ENCODE measurements at regions not wholly inside any gene's neighbourhood (a gene's known extent, or its start where the extent isn't known, plus 50 kb on each side); places are given as distances from the start of the nearest gene placed in this dataset.
"Not testable (repeated sequence)": the region's sequence is repeated elsewhere in the genome, so short reads cannot be mapped to it uniquely, and the experiment has no call there.

DNA sequence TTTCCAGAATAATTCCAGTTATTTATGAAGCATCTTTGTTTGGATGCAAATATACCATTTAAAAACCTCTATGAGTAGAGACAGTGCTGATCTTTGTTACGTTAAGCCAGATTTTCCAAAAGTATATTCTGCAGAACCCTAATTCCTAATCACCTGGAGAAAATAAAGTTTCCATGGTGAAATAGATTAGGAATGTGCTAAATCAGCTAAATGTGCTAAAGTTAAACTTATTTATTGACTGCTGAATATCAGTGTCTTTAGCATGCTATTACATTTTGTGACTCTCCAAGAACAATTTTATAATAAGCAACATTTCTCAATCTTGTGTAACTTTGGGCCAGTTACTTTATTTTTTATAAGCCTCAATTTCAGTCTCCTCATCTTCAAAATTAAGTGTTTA, 196.3 kb upstream of the NFIA start:
- DNase-seq = no peak

- DNase-seq = no peak
Observed at GRCh38 chr1:60880202-60880601, 202.2 kb upstream of the NFIA start.

- DNase-seq = no peak
Observed at GRCh38 chr1:60878323-60878722, 204.0 kb upstream of the NFIA start.

- DNase-seq = no peak
Observed at GRCh38 chr1:60877376-60877775, 205.0 kb upstream of the NFIA start.

DNA sequence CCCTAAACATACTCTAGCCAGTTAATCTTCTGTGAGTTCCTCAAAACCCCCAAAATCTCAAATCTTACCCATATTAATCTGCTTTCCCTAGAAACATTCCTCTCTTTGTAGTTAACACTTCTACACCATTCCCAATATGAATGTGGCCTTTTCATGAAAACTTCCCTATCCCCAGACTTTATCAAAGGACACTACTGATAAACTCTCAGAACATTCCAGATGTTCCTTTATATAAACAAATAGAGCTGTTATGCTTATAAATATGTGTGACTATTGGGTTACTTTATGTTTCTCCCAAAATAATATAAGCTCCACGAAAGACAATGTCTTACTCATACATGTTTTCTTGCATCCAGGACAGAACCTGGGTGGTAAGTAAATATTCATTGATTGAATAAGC, 205.4 kb upstream of the NFIA start:
- no peak for DNase-seq

- DNase-seq = no peak
Observed at GRCh38 chr1:60875138-60875537, 207.2 kb upstream of the NFIA start.

DNA sequence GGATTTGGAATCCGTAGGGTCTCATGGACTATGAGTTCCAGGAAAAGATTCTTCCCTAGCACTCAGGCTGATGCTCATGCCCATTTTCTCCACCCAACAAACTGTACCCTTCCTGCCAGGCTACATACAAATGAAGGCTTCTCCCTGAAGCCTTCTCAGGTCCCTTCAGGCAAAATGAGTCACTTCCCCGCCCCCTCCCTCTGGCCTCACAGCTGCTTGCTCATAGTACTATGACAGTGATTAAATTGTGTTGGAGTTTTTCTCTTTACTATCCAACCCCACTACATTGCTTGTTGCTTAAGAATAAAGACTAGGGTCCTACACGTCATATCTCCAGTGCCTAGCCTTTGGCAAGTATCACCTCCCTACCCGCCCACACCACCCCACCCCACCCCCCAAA, 207.6 kb upstream of the NFIA start:
- DNase-seq = no peak

DNA sequence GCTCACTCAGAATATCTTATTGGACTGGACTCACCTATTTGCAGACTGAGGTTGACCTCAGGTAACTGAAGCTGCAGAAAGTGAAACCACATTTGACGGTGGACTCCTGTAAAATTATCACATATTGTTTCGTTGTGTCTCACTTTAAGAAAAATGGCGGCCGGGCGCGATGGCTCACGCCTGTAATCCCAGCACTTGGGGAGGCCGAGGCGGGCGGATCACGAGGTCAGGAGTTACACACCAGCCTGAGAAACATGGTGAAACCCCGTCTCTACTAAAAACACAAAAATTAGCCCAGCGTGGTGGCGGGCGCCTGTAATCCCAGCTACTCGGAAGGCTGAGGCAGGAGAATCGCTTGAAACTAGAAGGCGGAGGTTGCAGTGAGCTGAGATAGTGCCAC, 209.0 kb upstream of the NFIA start:
- not testable (repeated sequence) for DNase-seq

DNA sequence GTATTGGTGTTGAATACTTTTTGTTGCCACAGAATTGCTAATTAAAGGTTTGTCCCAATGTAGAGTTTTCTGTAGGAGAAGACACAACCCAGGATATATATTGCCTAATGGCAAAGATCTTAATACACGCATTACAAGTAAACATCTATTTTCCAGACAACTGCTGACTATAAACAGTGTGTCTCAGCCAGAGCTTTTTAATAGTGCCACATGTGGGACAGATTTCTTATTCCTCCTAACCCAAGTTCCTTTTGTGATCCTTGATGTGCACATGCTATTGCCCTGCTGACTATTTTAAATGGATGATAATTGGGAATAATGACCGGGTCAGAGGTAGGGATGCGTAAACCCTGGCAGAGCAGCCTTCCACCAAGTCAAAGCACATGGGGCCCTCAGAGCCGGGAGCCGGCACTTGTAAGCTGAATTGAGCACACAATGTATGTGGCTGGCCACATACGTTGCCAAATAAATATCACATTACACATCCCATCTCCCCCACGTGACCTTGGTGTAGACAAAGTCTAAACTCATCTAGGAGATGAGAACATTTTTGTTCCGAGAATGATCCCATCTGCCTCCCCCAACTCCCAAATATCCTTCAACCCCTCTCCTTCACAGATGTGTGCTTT, 209.8 kb upstream of the NFIA start:
- DNase-seq = no peak

- no peak for DNase-seq
Observed at GRCh38 chr1:60870269-60870865, 212.0 kb upstream of the NFIA start.

DNA sequence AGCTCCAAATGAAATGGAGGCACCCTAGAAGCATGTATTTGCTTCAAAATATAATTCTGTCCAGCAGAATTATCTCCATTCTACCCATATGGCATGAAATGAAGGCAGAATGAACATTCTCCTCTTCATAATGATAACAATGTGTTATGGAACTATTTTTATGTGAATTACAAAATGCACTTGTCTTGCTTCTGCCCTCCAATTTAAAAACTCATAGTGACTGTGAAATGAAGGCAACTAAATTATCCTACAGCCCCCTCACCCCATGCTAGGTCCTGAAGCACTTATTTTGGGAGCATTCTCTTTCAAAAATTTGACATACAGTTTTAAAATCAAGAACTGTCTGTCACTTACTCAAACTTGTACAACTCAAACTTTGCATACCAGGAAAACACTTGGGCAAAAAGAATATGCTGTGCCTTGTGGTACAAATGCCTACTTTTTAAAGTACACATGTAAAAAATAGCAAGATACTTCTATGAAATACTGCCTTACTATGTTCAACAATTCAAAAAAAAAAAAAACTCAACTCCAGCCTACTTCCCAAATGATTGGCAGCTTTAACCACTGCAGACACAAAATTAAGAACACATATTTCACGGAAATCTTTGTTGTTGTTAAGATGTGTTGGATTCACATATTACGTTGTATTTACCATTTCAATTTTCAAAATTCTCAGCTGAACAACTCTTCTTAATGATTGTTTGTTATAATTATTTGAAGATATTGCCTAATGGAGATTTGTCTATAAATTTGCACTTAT, 213.3 kb upstream of the NFIA start:
- no peak for DNase-seq

DNA sequence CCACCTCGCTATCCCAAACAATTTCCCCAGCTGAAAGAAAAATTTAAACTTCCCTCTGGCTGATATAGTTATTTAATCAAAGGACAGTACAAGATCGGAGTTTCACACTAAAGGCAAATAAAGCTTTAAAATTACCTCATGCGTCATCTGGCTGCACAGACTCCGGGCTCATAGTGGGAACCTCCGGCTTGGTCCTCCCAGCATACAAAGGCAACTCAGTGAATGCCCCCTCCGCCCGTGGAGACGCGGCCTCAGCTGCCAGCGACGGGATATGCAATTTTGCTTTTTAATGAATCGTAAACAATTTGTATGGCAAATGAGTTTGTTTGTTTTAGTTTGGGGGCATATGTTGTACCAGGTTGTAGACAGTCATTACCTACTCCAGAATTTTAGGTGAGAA, 214.6 kb upstream of the NFIA start:
- DNase-seq = no peak

GRCh38 chr1:60866917-60867531, 215.3 kb upstream of the NFIA start:
- no peak for DNase-seq

- no peak for DNase-seq
Observed at GRCh38 chr1:60866226-60866900, 216.0 kb upstream of the NFIA start.

- DNase-seq = no peak
Observed at GRCh38 chr1:60865166-60865565, 217.2 kb upstream of the NFIA start.

DNA sequence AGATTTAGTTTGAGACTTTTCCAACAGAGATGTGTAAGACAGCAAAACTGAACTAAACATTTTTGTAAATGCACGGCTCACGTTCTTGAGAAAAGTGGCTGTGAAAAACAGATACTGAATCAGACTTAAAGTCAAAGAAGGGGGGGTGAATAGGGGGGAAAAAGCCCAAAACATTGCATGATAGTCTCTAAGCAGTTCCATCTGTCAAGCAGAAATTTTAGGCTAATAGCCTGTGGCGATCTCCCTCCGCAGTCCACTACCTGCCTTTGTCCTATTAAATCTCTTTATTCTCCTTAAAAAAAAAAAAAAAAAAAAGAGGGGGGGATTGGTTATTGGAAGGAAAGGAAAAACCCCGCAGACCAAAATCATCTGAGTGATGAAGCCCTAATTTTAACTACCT, 217.6 kb upstream of the NFIA start:
- DNase-seq = no peak

GRCh38 chr1:60863131-60863530, 219.2 kb upstream of the NFIA start:
- DNase-seq = no peak

DNA sequence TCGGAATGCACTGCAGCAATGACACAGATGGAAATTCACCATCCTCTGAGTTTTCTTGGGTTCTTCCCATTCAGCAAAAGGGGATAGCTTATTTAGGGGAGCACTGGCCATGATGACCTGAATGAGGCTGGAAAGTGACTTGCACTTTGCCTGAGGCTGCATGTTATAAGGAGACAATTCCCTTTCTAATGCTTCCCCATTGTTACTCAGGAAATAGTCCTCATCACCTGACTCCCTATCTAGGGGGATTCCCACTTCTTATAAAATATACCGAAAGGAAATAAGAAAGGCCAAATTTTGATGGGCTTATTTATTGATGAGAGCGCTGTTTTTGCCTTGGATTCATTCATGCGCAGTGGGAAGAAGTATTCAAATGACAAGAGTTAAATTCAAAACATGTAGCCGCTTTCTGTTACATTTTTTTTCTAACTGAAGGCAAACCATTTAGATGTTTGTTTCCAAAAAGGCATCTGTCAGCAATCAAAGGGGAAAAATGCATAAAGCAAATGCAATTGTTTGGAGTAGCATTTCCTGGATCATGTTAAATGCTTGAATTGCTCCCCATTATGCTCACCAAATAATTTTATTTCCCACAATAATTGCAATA, 220.3 kb upstream of the NFIA start:
- no peak for DNase-seq

- no peak for DNase-seq
Observed at GRCh38 chr1:60859111-60859510, 223.2 kb upstream of the NFIA start.

- no peak for DNase-seq
Observed at GRCh38 chr1:60857851-60858250, 224.5 kb upstream of the NFIA start.

DNA sequence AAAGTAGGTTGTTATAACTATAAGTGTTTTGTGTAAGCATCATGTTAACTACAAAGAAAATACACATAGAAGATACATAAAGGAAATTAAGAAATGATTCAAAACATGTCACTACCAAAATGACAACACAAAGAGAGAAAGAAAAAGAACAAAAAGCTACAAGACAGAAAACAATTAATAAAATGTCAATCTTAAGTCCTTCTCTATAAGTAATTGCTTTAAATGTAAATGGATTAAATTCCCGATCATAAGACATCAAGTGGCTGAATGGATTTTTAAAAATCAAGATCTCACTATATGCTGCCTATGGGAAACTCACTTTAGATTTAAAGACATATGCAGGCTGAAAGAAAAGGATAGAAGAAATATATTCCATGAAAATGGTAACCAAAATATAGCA, 232.3 kb upstream of the NFIA start:
- DNase-seq = no peak

DNA sequence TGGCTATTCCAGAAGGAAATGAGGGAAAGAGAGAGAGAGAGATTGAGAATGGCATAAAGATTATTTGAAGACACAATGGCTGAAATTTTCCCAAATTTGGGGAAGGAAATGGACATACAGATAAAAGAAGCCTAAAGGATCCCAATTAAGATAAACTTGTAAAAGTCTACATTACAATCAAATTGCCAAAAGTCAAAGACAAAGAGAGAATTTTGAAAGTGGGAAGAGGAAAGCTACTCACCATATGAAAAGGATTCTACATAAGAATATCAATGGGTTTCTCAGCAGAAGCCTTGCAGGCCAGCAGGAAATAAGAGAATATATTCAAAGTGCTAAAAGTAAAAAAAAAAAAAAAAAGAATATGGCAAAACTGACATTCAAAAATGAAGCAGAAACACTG, 233.0 kb upstream of the NFIA start:
- no peak for DNase-seq

- DNase-seq = no peak
Observed at GRCh38 chr1:60848583-60849188, 233.7 kb upstream of the NFIA start.
